ENCODE measurements at regions not wholly inside any gene's neighbourhood (a gene's known extent, or its start where the extent isn't known, plus 50 kb on each side); places are given as distances from the start of the nearest gene placed in this dataset.

- TF ChIP-seq CTCF (conservative IDR thresholded peaks at IDR 0.05): no peak
Measured at GRCh38 chr6:16955899-16956298, 146.0 kb upstream of the STMND1 start.

DNA sequence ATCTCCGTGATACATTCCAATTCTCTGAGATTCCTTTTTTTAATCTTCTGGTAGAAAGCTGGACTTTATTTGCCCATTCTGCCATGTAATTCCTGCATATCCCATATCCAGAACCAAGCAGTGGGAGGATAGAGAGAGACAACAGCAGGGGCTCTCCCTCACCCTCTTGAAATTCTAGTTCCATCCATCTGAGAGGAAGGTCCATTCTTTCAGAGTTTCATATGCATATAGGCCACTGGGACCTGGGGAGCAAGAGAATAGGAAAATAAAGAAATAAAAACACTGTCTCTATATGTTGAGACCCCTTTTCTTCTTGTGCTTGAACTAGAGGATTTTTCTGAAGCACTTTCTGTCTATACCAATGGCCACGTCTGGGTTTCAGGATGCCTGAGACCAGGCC is 147.9 kb upstream of the STMND1 start:
- no peak for TF ChIP-seq CTCF (conservative IDR thresholded peaks at IDR 0.05)
- no peak overlapping the region for H3K27ac ChIP-seq

More at GRCh38 chr6:16955899-16956298, 146.0 kb upstream of the STMND1 start:
- no peak overlapping the region for H3K27ac ChIP-seq

GRCh38 chr6:16953446-16953845 is 148.4 kb upstream of the STMND1 start:
- no peak overlapping the region for H3K27ac ChIP-seq
- TF ChIP-seq CTCF (conservative IDR thresholded peaks at IDR 0.05): no peak

GRCh38 chr6:16950825-16951495 is 150.9 kb upstream of the STMND1 start:
- no peak for TF ChIP-seq CTCF (conservative IDR thresholded peaks at IDR 0.05)
- H3K27ac ChIP-seq: no peak overlapping the region

- TF ChIP-seq CTCF (conservative IDR thresholded peaks at IDR 0.05): no peak
- H3K27ac ChIP-seq: no peak overlapping the region
Measured at GRCh38 chr6:16950302-16950701, 151.5 kb upstream of the STMND1 start.

GRCh38 chr6:16949716-16950115 is 152.1 kb upstream of the STMND1 start:
- H3K27ac ChIP-seq: no peak overlapping the region
- no peak for TF ChIP-seq CTCF (conservative IDR thresholded peaks at IDR 0.05)

- no peak for TF ChIP-seq CTCF (conservative IDR thresholded peaks at IDR 0.05)
- H3K27ac ChIP-seq: peak overlapping the region; percentile 59
Measured at GRCh38 chr6:16948396-16948795, 153.5 kb upstream of the STMND1 start.

Data from VCaP (cell line).